Astrocyte (in vitro differentiated cells and primary cell): ENCODE measurements at regions not wholly inside any gene's neighbourhood (a gene's known extent, or its start where the extent isn't known, plus 50 kb on each side); places are given as distances from the start of the nearest gene placed in this dataset.
"Not testable (repeated sequence)": the region's sequence is repeated elsewhere in the genome, so short reads cannot be mapped to it uniquely, and the experiment has no call there.

Source experiments
- CTCF ChIP-seq: IDR thresholded peaks from 2 replicates; pipeline ENCODE4 v1.5.1; 2011; ENCODE audit warnings: low read depth, mild to moderate bottlenecking, inconsistent platforms, low read length, moderate library complexity; ENCODE audit not compliant: insufficient read depth
- EZH2 ChIP-seq: IDR thresholded peaks from 2 replicates; pipeline ENCODE4 v1.6.1; 2012; ENCODE audit warnings: mild to moderate bottlenecking, low read length, inconsistent platforms; ENCODE audit not compliant: insufficient read depth

GRCh38 chr10:33771856-33772255, 437.4 kb upstream of the NRP1 start:
- TF ChIP-seq CTCF, EZH2: not testable (repeated sequence)
